ENCODE measurements at regions not wholly inside any gene's neighbourhood (a gene's known extent, or its start where the extent isn't known, plus 50 kb on each side); places are given as distances from the start of the nearest gene placed in this dataset.
"Not testable (repeated sequence)": the region's sequence is repeated elsewhere in the genome, so short reads cannot be mapped to it uniquely, and the experiment has no call there.

DNA sequence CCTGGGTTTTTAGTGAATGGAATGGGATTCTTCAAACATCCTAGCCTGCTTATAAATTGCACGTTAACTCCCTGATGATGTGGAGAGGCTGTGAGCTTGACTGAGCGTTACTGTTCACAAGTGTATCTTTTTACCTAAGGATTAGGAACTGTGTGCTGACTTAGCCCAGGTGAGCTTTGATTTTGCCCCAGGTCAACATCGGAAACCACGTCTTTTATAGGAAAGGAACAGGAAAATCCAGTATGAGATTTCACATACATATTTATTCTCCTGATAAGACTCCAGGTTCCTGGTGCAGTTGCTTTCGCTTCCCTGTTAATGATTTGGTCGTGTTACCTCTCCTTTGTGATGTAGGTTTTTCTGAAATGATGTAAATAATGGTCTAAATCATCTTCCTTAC, 103.2 kb upstream of the BASP1 start:
- no peak overlapping the region for H3K27ac ChIP-seq (ENCODE audit: low read length)
- H3K4me3 ChIP-seq (ENCODE audit: low read length): no peak overlapping the region

DNA sequence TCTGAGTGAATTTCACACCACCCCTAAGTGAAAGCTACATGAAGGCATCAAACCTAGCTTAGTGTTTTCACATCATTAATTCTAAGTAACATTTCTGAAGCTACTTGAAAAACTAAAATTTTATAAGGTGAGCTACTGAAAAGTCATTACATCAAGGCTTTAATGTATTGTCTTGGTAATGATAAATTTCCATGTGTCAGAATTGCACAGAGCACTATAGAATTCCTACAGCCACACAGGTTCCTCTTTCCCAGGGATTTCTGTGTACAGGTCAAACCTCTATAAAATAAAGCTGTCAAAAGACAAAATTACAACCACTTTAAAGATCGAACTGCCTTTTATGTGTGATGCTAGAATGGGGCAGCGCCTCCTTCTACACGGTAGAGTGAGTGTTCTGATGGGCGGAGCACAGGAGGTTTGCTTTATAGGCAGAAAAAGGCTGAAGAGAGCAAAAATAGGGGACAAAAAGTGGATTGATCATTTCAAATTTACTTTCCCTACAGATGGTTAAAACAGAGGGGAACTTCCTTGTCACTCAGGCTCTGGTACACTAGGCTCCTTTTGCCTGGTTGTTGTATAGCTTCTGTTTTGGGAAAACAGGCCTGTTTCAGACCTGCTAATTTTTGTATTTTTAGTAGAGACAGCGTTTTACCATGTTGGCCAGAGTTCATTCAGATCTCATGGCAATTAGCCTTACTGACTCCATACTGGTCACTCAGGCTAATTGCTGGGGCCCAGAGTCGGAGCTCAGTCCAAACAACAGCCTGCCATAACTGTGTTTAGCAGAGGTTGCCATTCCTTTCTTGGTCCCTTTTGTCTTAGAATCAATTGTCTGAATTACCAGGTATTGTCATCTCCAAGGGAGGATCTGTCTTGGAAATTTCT, 102.5 kb upstream of the BASP1 start:
- no peak overlapping the region for H3K9ac ChIP-seq (ENCODE audit: low read length)
- H3K36me3 ChIP-seq (ENCODE audit: control insufficient read depth, low read depth, low read length): no peaks in the 10 kb centered on the region
- no peaks in the 10 kb centered on the region for H3K9me3 ChIP-seq (ENCODE audit: control insufficient read depth, low read depth, low read length)
- H3K4me1 ChIP-seq (ENCODE audit: control insufficient read depth, low read depth, low read length): peaks cover 12% of the 10 kb centered on the region
- no peak overlapping the region for H3K4me3 ChIP-seq (ENCODE audit: low read length)
- H3K27ac ChIP-seq (ENCODE audit: low read length): no peak overlapping the region
- no peaks in the 10 kb centered on the region for H3K27me3 ChIP-seq (ENCODE audit: control insufficient read depth, insufficient read depth, low read length)

More for the DNA sequence above, 103.2 kb upstream of the BASP1 start:
- H3K27me3 ChIP-seq (ENCODE audit: control insufficient read depth, insufficient read depth, low read length): no peaks in the 10 kb centered on the region
- H3K9me3 ChIP-seq (ENCODE audit: control insufficient read depth, low read depth, low read length): no peaks in the 10 kb centered on the region
- no peak overlapping the region for H3K9ac ChIP-seq (ENCODE audit: low read length)
- peaks cover 12% of the 10 kb centered on the region for H3K4me1 ChIP-seq (ENCODE audit: control insufficient read depth, low read depth, low read length)
- H3K36me3 ChIP-seq (ENCODE audit: control insufficient read depth, low read depth, low read length): no peaks in the 10 kb centered on the region

DNA sequence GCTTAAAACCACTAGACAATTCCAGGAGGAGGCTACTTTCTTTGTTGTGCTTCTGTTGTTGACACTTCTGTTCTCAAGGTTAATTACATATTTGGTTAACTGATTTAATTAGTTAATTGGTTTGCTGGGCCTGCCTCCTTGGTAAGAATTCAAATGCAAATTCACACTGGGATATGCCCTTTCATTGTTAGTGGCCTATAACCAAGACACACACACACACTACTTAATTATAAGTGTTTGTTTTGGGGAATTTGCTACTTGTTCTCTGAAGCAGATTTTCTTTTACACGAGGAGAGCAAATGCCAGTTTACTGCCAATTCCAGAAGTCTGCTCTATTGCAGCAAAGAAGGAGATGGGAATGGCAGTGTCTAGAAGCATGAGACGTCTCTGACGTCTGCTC, 101.6 kb upstream of the BASP1 start:
- Histone ChIP-seq H3K4me1 (ENCODE audit: control insufficient read depth, low read depth, low read length) (peaks cover 12% of the 10 kb centered on the region), H3K27ac (ENCODE audit: low read length) (no peak overlapping the region), H3K4me3 (ENCODE audit: low read length) (no peak overlapping the region)

DNA sequence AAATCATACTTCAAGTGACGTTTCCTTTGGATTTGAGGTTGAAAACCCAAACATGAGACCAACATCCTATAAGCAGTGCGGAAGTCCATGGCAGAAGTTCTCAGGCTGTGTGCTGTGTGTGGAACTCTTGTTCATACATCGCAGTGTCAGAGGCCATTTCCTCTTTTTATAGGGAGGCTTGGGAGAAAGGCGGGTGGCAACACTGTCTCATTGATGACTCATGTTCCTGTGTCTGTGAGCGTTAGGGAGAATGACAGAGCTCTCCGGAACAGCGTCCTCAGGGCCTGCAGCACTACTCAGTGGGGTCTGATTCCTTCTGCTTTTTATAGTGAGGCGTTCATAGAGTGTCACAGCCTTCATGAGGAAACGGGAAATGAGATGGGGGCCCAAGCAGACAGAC, 98.8 kb upstream of the BASP1 start:
- Histone ChIP-seq H3K27me3 (ENCODE audit: control insufficient read depth, insufficient read depth, low read length) (no peaks in the 10 kb centered on the region), H3K9me3 (ENCODE audit: control insufficient read depth, low read depth, low read length) (no peaks in the 10 kb centered on the region), H3K36me3 (ENCODE audit: control insufficient read depth, low read depth, low read length) (no peaks in the 10 kb centered on the region), H3K27ac (ENCODE audit: low read length) (no peak overlapping the region), H3K4me1 (ENCODE audit: control insufficient read depth, low read depth, low read length) (peaks cover 12% of the 10 kb centered on the region), H3K9ac (ENCODE audit: low read length) (no peak overlapping the region), H3K4me3 (ENCODE audit: low read length) (no peak overlapping the region)

More for the DNA sequence above, 101.6 kb upstream of the BASP1 start:
- no peak overlapping the region for H3K9ac ChIP-seq (ENCODE audit: low read length)
- H3K9me3 ChIP-seq (ENCODE audit: control insufficient read depth, low read depth, low read length): no peaks in the 10 kb centered on the region
- H3K27me3 ChIP-seq (ENCODE audit: control insufficient read depth, insufficient read depth, low read length): no peaks in the 10 kb centered on the region
- no peaks in the 10 kb centered on the region for H3K36me3 ChIP-seq (ENCODE audit: control insufficient read depth, low read depth, low read length)

DNA sequence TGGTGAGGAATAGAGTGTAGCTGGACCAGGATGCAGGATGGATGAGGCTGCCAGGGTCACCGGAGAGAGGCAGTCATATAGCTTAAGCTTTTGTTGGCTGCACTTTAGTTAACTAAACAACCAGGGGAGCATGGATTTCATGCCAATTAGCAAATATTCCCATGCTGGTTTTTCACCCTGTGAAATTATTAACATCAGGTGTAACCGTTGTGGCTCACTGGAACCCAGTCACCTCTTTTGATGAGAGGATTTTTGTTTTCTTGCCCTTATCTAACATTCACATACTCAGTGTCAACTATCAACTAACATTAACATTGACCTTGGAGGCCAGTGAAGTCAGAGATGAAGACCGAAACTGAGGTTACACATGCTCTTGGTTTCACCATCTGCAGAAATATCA, 97.2 kb upstream of the BASP1 start:
- H3K27me3 ChIP-seq (ENCODE audit: control insufficient read depth, insufficient read depth, low read length): no peaks in the 10 kb centered on the region
- H3K36me3 ChIP-seq (ENCODE audit: control insufficient read depth, low read depth, low read length): no peaks in the 10 kb centered on the region
- H3K9me3 ChIP-seq (ENCODE audit: control insufficient read depth, low read depth, low read length): no peaks in the 10 kb centered on the region
- no peak overlapping the region for H3K27ac ChIP-seq (ENCODE audit: low read length)
- H3K4me1 ChIP-seq (ENCODE audit: control insufficient read depth, low read depth, low read length): peaks cover 12% of the 10 kb centered on the region
- no peak overlapping the region for H3K4me3 ChIP-seq (ENCODE audit: low read length)
- H3K9ac ChIP-seq (ENCODE audit: low read length): no peak overlapping the region

DNA sequence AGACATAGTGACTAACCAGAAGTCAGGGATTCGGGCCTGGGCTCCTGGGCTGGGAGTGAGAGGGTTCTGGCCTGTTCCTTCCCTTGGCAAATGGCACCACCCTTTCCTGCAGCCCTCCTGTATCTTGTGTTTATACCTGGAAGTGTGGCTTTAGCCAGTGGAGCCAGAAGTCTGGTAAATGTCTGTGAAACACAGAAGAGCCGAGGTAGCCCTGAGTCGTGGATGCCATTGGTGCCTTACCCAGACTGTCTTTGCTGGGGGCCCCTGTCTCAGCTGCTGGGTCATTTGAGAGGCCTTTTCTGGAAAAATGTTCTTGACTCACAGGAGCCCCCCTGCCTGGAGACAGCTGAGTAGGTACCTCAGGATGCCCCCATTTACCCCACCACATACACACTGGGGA, 95.7 kb upstream of the BASP1 start:
- Histone ChIP-seq H3K36me3 (ENCODE audit: control insufficient read depth, low read depth, low read length) (no peaks in the 10 kb centered on the region), H3K9me3 (ENCODE audit: control insufficient read depth, low read depth, low read length) (no peaks in the 10 kb centered on the region), H3K4me3 (ENCODE audit: low read length) (no peak overlapping the region), H3K27ac (ENCODE audit: low read length) (no peak overlapping the region), H3K27me3 (ENCODE audit: control insufficient read depth, insufficient read depth, low read length) (no peaks in the 10 kb centered on the region), H3K4me1 (ENCODE audit: control insufficient read depth, low read depth, low read length) (peaks cover 3% of the 10 kb centered on the region), H3K9ac (ENCODE audit: low read length) (no peak overlapping the region)

DNA sequence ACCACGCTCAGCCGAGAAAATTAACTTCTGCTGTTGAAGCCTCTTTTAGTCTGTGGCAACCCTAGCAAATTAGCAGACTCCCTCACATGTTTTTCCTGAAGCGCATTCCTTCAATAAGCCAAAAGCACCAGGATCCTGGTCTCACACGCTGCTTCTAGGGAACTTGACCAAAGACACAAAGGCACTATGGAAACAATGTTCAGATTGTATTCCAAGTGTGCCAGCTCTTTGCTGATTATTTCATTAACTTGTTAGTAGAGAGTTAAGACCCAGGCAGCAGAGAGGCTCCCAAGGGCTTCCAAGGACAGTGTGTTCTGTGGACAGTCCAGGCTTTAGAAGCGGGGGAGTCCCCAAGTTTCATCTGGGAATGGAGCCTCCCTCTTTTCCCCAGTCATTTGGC, 94.4 kb upstream of the BASP1 start:
- no peak overlapping the region for H3K27ac ChIP-seq (ENCODE audit: low read length)
- no peak overlapping the region for H3K9ac ChIP-seq (ENCODE audit: low read length)
- H3K36me3 ChIP-seq (ENCODE audit: control insufficient read depth, low read depth, low read length): no peaks in the 10 kb centered on the region
- no peak overlapping the region for H3K4me3 ChIP-seq (ENCODE audit: low read length)
- H3K9me3 ChIP-seq (ENCODE audit: control insufficient read depth, low read depth, low read length): no peaks in the 10 kb centered on the region
- H3K4me1 ChIP-seq (ENCODE audit: control insufficient read depth, low read depth, low read length): peaks cover 3% of the 10 kb centered on the region
- no peaks in the 10 kb centered on the region for H3K27me3 ChIP-seq (ENCODE audit: control insufficient read depth, insufficient read depth, low read length)

DNA sequence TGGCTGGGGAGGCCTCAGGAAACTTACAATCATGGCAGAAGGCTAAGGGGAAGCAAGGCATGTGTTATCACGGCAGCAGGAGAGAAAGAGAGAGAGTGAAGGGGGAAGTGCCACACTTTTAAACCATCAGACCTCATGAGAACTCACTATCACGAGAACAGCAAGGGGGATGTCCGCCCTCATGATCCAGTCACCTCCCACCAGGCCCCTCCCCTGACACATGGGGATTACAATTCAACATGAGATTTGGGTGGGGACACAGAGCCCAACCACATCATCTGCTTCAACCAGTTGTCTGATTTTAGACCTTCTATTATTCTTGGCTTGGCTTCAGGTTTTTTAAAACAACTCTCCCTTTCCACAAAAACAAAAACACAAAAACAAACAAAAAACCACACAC, 93.7 kb upstream of the BASP1 start:
- H3K9me3 ChIP-seq (ENCODE audit: control insufficient read depth, low read depth, low read length); H3K9ac ChIP-seq (ENCODE audit: low read length); H3K36me3 ChIP-seq (ENCODE audit: control insufficient read depth, low read depth, low read length); H3K27ac ChIP-seq (ENCODE audit: low read length); H3K4me1 ChIP-seq (ENCODE audit: control insufficient read depth, low read depth, low read length); H3K27me3 ChIP-seq (ENCODE audit: control insufficient read depth, insufficient read depth, low read length); H3K4me3 ChIP-seq (ENCODE audit: low read length): not testable (repeated sequence)

DNA sequence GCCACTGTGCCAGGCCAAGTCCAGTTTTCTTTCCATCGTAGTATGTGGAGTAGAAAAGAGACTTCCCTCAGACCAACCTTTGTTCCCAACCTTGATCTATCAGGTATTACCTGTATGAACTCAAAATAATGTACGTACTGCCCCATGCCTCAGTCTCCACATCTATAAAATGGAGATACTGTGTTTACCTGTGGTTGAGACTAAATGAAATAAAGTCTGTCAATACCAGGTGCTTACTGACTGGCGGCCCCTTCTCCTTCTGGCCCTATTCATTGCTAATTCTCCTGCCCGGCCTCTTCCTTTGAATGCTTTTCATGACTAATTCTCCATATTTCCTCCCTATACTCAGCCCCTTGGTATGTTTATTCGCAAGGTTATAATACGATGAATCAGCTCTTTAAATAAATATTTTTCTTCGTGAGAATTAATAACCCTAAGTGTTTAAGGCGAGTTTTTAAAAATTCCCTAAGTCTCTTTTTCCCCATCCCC, 89.6 kb upstream of the BASP1 start:
- no peak overlapping the region for H3K27ac ChIP-seq (ENCODE audit: low read length)
- no peaks in the 10 kb centered on the region for H3K9me3 ChIP-seq (ENCODE audit: control insufficient read depth, low read depth, low read length)
- no peak overlapping the region for H3K4me3 ChIP-seq (ENCODE audit: low read length)
- peaks cover 6% of the 10 kb centered on the region for H3K4me1 ChIP-seq (ENCODE audit: control insufficient read depth, low read depth, low read length)
- H3K36me3 ChIP-seq (ENCODE audit: control insufficient read depth, low read depth, low read length): no peaks in the 10 kb centered on the region
- no peak overlapping the region for H3K9ac ChIP-seq (ENCODE audit: low read length)
- H3K27me3 ChIP-seq (ENCODE audit: control insufficient read depth, insufficient read depth, low read length): no peaks in the 10 kb centered on the region

DNA sequence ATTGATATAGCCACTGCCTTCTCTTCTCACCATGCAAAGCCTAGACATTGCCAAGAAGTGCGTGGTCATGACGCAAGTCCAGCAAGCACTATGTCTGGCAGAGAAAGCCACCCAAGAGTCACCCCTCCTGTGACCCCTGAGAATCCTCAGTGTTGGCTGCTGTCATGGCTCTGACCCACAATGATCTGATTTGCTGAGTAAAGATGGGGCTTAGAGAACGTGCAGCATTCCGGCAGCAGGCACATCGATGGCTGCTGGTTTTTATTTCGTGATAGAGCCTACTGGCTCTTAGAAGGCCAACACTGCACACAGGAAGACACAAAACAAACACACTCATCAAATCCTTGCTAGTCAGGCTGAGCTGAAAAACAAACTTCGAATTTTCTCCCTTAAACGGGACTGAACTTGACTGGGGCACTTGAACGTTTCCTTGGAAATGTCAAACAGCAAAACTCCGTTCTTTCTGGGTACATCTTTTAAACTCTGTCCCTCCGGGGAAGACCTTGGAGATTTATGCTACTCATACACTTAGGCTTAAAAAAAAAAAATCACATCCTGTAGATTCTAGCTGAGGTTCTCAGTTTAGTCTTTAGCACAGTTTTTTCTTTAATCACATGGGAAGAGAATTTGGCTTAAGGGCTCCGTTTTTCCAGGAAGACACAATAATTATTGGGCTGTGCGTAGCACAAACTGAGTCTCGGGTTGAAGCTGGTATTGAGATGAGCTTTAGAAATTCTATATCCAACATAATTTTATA, 88.2 kb upstream of the BASP1 start:
- peaks cover 10% of the 10 kb centered on the region for H3K4me1 ChIP-seq (ENCODE audit: control insufficient read depth, low read depth, low read length)
- H3K4me3 ChIP-seq (ENCODE audit: low read length): no peak overlapping the region
- H3K27ac ChIP-seq (ENCODE audit: low read length): no peak overlapping the region
- H3K36me3 ChIP-seq (ENCODE audit: control insufficient read depth, low read depth, low read length): no peaks in the 10 kb centered on the region
- H3K9me3 ChIP-seq (ENCODE audit: control insufficient read depth, low read depth, low read length): no peaks in the 10 kb centered on the region
- H3K27me3 ChIP-seq (ENCODE audit: control insufficient read depth, insufficient read depth, low read length): no peaks in the 10 kb centered on the region
- no peak overlapping the region for H3K9ac ChIP-seq (ENCODE audit: low read length)

DNA sequence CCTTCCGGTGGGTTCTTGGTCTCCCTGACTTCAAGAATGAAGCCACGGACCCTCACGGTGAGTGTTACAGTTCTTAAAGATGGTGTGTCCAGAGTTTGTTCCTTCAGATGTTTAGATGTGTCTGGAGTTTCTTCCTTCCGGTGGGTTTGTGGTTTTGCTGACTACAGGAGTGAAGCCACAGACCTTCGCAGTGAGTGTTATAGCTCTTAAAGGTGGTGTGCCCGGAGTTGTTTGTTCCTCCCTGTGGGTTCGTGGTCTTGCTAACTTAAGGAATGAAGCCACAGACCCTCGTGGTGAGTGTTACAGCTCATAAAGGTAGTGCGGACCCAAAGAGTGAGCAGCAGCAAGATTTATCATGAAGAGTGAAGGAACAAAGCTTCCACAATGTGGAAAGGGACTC, 87.1 kb upstream of the BASP1 start:
- not testable (repeated sequence) for H3K9ac ChIP-seq (ENCODE audit: low read length); H3K4me1 ChIP-seq (ENCODE audit: control insufficient read depth, low read depth, low read length); H3K36me3 ChIP-seq (ENCODE audit: control insufficient read depth, low read depth, low read length); H3K4me3 ChIP-seq (ENCODE audit: low read length); H3K27ac ChIP-seq (ENCODE audit: low read length); H3K27me3 ChIP-seq (ENCODE audit: control insufficient read depth, insufficient read depth, low read length); H3K9me3 ChIP-seq (ENCODE audit: control insufficient read depth, low read depth, low read length)

Measured in iPS-18a (cell line).